IMR-90 (cell line): ENCODE measurements at regions not wholly inside any gene's neighbourhood (a gene's known extent, or its start where the extent isn't known, plus 50 kb on each side); places are given as distances from the start of the nearest gene placed in this dataset.

ENCODE experiments used
- ATAC-seq: fragments of 200-7000 bp; cut with Tn5 transposase; 2 replicates; pipeline ENCODE4 v1.9.1; 2020; ENCODE audit warnings: low read depth, mild to moderate bottlenecking, moderate library complexity
- BruUV-seq: library from RNA; stranded (reverse); fragments of 400-500 nt; replicated peaks from 2 replicates; lab custom pipeline; 2021; lab: Mats Ljungman, UMichigan
- CTCF ChIA-PET: fragments of 300-600 bp; formaldehyde crosslinking; extraction: SDS; loops from one replicate; lab custom pipeline; 2021; ENCODE audit warnings: antibody characterized with exemption; lab: Yijun Ruan, JAX
- POLR2A ChIA-PET: fragments of 300-600 bp; sonication (Branson Sonifier 250); formaldehyde crosslinking; loops from one replicate; lab custom pipeline; 2022; ENCODE audit warnings: antibody characterized with exemption; ENCODE audit not compliant: unreplicated experiment; lab: Charles Lee
- DNase-seq: peaks from one replicate; pipeline ENCODE4 v3.0.0; 2013
- H2AFZ ChIP-seq: replicated peaks from 2 replicates; pipeline ENCODE3; 2013; ENCODE audit warnings: low read length, mild to moderate bottlenecking; ENCODE audit not compliant: poor library complexity
- H2AK5ac ChIP-seq: 2 replicates; pipeline ENCODE4 v1.6.1; 2013; ENCODE audit warnings: low read depth, low read length, inconsistent platforms
- H2AK9ac ChIP-seq: replicated peaks from 2 replicates; pipeline ENCODE3; 2013; ENCODE audit warnings: mild to moderate bottlenecking, low read depth, low read length, moderate library complexity; ENCODE audit not compliant: poor library complexity
- H2BK120ac ChIP-seq: 2 replicates; pipeline ENCODE4 v1.6.1; 2013; ENCODE audit warnings: low read depth, low read length, inconsistent platforms
- H2BK15ac ChIP-seq: 3 replicates; pipeline ENCODE4 v1.6.1; 2013; ENCODE audit warnings: low read depth, low read length, inconsistent platforms
- H2BK20ac ChIP-seq: 2 replicates; pipeline ENCODE4 v1.6.1; 2013; ENCODE audit warnings: low read depth, mild to moderate bottlenecking, inconsistent platforms, low read length, moderate library complexity
- H2BK5ac ChIP-seq: 2 replicates; pipeline ENCODE4 v1.6.1; 2013; ENCODE audit warnings: mild to moderate bottlenecking, low read depth, low read length, inconsistent platforms; ENCODE audit not compliant: poor library complexity, severe bottlenecking
- H3K14ac ChIP-seq: replicated peaks from 2 replicates; pipeline ENCODE4 v1.6.1; 2013; ENCODE audit warnings: low read depth, low read length, inconsistent platforms
- H3K18ac ChIP-seq: 2 replicates; pipeline ENCODE4 v1.6.1; 2013; ENCODE audit warnings: low read depth, low read length, control low read depth
- H3K23ac ChIP-seq: 2 replicates; pipeline ENCODE4 v1.6.1; 2013; ENCODE audit warnings: low read depth, low read length, inconsistent platforms
- H3K27ac ChIP-seq: 2 replicates; pipeline ENCODE4 v1.5.1; 2013; ENCODE audit warnings: mild to moderate bottlenecking, control low read depth, low read length; ENCODE audit not compliant: insufficient read depth
- H3K27me3 ChIP-seq: 2 replicates; pipeline ENCODE4 v1.6.1; 2013; ENCODE audit warnings: low read length; ENCODE audit not compliant: control insufficient read depth, insufficient read depth
- H3K36me3 ChIP-seq: 2 replicates; pipeline ENCODE4 v1.6.1; 2013; ENCODE audit warnings: low read length, mixed read lengths; ENCODE audit not compliant: control insufficient read depth, insufficient read depth
- H3K4ac ChIP-seq: 2 replicates; pipeline ENCODE4 v1.6.1; 2013; ENCODE audit warnings: low read depth, low read length, inconsistent platforms
- H3K4me1 ChIP-seq: 2 replicates; pipeline ENCODE4 v1.6.1; 2013; ENCODE audit warnings: low read length, mixed read lengths; ENCODE audit not compliant: control insufficient read depth, insufficient read depth
- H3K4me2 ChIP-seq: 2 replicates; pipeline ENCODE4 v1.6.1; 2013; ENCODE audit warnings: low read depth, mild to moderate bottlenecking, control low read depth, low read length, moderate library complexity
- H3K4me3 ChIP-seq: 2 replicates; pipeline ENCODE4 v1.5.1; 2013; ENCODE audit warnings: low read depth, mild to moderate bottlenecking, control low read depth, low read length, moderate library complexity; ENCODE audit not compliant: insufficient read depth
- H3K56ac ChIP-seq: 2 replicates; pipeline ENCODE4 v1.6.1; 2013; ENCODE audit warnings: low read length, inconsistent platforms; ENCODE audit not compliant: insufficient read depth; ENCODE audit errors: extremely low read depth
- H3K79me1 ChIP-seq, 2 experiments: 2 replicates each; pipeline ENCODE4 v1.6.1; 2013; ENCODE audit warnings: low read length in 2 of 2, inconsistent platforms in 1 of 2, low read depth in 1 of 2
- H3K9ac ChIP-seq: 2 replicates; pipeline ENCODE4 v1.6.1; 2013; ENCODE audit warnings: low read depth, low read length, control low read depth
- H3K9me1 ChIP-seq: 2 replicates; pipeline ENCODE4 v1.6.1; 2013; ENCODE audit warnings: low read length, inconsistent platforms; ENCODE audit not compliant: insufficient read depth
- H3K9me3 ChIP-seq: 2 replicates; pipeline ENCODE4 v1.6.1; 2013; ENCODE audit warnings: low read length; ENCODE audit not compliant: control insufficient read depth, insufficient read depth
- H4K20me1 ChIP-seq: 2 replicates; pipeline ENCODE4 v1.6.1; 2013; ENCODE audit warnings: low read length, inconsistent platforms; ENCODE audit not compliant: insufficient read depth
- H4K5ac ChIP-seq: 2 replicates; pipeline ENCODE4 v1.6.1; 2013; ENCODE audit warnings: mild to moderate bottlenecking, low read depth, low read length, control low read depth
- H4K8ac ChIP-seq, 2 experiments: 2 replicates each; pipeline ENCODE4 v1.6.1; 2013; ENCODE audit warnings: low read depth in 2 of 2, low read length in 2 of 2, control low read depth in 1 of 2, inconsistent platforms in 1 of 2
- H4K91ac ChIP-seq: 2 replicates; pipeline ENCODE4 v1.6.1; 2013; ENCODE audit warnings: low read depth, low read length, inconsistent platforms; ENCODE audit not compliant: insufficient read depth
- CEBPB ChIP-seq: IDR thresholded peaks from 2 replicates; pipeline ENCODE4 v1.6.1; 2012; ENCODE audit warnings: low read depth, low read length, improper control_type of control experiment
- MAZ ChIP-seq: IDR thresholded peaks from 2 replicates; pipeline ENCODE4 v1.6.1; 2012; ENCODE audit warnings: low read depth, mild to moderate bottlenecking, low read length, improper control_type of control experiment, moderate library complexity, borderline replicate concordance
- MXI1 ChIP-seq: IDR thresholded peaks from 2 replicates; pipeline ENCODE4 v1.6.1; 2012; ENCODE audit warnings: low read depth, mild to moderate bottlenecking, low read length, moderate library complexity, borderline replicate concordance
- NFE2L2 ChIP-seq: fragments of 150-350 bp; IDR thresholded peaks from 2 replicates; pipeline ENCODE4 v1.6.1; 2016; ENCODE audit warnings: low read depth, mild to moderate bottlenecking, low read length
- RCOR1 ChIP-seq: IDR thresholded peaks from 2 replicates; pipeline ENCODE4 v1.6.1; 2012; ENCODE audit warnings: mild to moderate bottlenecking, low read length, improper control_type of control experiment; ENCODE audit not compliant: insufficient replicate concordance
- SMC3 ChIP-seq: fragments of 150-350 bp; IDR thresholded peaks from 2 replicates; pipeline ENCODE4 v1.6.1; 2016; ENCODE audit warnings: low read depth, mild to moderate bottlenecking, antibody characterized with exemption, low read length, moderate library complexity
- WGBS, 2 experiments: methylation state at CpG; one replicate each; pipeline versions ENCODE4 v1.1.5 to v1.1.7; 2013; ENCODE audit warnings: missing lambda C conversion rate in 2 of 2; ENCODE audit not compliant: insufficient read length in 1 of 2; ENCODE audit errors: extremely low coverage in 2 of 2; 5-methylcytosine and 5-hydroxymethylcytosine counted together
- dilution Hi-C: fragments of 300-500 bp; cut with HindIII; formaldehyde crosslinking; loops from one replicate; pipeline ENCODE4 v1.14.3; 2018; ENCODE audit warnings: low sequenced_read_pairs; ENCODE audit not compliant: unreplicated experiment
- in situ Hi-C: fragments of 300-500 bp; cut with MboI; formaldehyde crosslinking; loops from 3 replicates; pipeline ENCODE4 v1.14.3; 2019; ENCODE audit warnings: low sequenced_read_pairs, inconsistent platforms, mixed read lengths
- intact Hi-C: fragments of 100-400 bp; cut with micrococcal nuclease; formaldehyde crosslinking; loops from 2 replicates; pipeline ENCODE4 v1.10.0; 2022
- TF ChIP-seq, protein P1 (sequence below): fragments of 150-350 bp; IDR thresholded peaks from 2 replicates; pipeline ENCODE4 v1.6.1; 2017; ENCODE audit warnings: mild to moderate bottlenecking, antibody characterized with exemption, low read length, low read depth
- TF ChIP-seq, protein P2 (sequence below): fragments of 150-350 bp; IDR thresholded peaks from 2 replicates; pipeline ENCODE4 v1.6.1; 2016; ENCODE audit warnings: low read depth, mild to moderate bottlenecking, low read length, moderate library complexity, borderline replicate concordance

DNA sequence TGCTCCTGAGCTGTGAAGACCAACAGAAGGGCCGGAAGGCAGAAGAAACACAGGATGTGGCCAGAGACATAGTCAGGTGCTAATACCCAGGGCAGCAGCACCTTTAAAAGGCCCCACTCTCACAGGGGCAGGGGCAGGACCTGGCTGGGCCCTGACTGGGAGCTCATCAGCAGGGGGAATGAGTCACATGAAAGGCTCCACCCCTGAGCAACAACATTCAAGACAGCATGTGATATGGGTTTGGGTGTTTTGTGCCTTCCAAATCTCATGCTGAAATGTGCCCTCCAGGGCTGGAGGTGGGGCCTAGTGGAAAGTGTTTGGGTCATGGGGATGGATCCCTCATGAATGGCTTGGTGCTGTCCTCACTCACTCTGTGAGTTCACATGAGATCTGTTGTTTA lies 181.7 kb downstream of the ERCC6L2 start:
- Histone ChIP-seq H2BK20ac (no peak overlapping the region), H2BK120ac (no peak overlapping the region), H3K56ac (no peak overlapping the region), H2AFZ (no peak overlapping the region), H2AK5ac (no peak overlapping the region), H3K79me1 (no peaks in the 10 kb centered on the region), H3K9me1 (no peaks in the 10 kb centered on the region; the same call in 1 of the 2 replicates), H4K20me1 (no peaks in the 10 kb centered on the region), H3K18ac (no peak overlapping the region), H3K36me3 (no peaks in the 10 kb centered on the region), H3K14ac (no peak overlapping the region), H2AK9ac (no peak overlapping the region), H4K91ac (no peak overlapping the region), H3K4me2 (no peak overlapping the region), H2BK5ac (no peak overlapping the region), H3K9me3 (peaks cover 4% of the 10 kb centered on the region; the same call in 1 of the 2 replicates), H3K23ac (no peak overlapping the region), H3K27me3 (peaks cover 22% of the 10 kb centered on the region), H3K9ac (no peak overlapping the region), H3K4me1 (peaks cover 2% of the 10 kb centered on the region; the same call in 1 of the 2 replicates), H4K5ac (no peak overlapping the region), H3K27ac (no peak overlapping the region), H4K8ac (no peak overlapping the region), H3K4ac (no peak overlapping the region), H3K4me3 (no peak overlapping the region), H2BK15ac (no peak overlapping the region)
- intact Hi-C loops, result no loop called here
- DNase-seq (no peak), ATAC-seq (no peak; the same call in 1 of the 2 replicates)
- TF ChIP-seq, protein P1, sequence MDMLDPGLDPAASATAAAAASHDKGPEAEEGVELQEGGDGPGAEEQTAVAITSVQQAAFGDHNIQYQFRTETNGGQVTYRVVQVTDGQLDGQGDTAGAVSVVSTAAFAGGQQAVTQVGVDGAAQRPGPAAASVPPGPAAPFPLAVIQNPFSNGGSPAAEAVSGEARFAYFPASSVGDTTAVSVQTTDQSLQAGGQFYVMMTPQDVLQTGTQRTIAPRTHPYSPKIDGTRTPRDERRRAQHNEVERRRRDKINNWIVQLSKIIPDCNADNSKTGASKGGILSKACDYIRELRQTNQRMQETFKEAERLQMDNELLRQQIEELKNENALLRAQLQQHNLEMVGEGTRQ, result no peak
- no peak for TF ChIP-seq SMC3
- no peak for TF ChIP-seq MXI1
- no peak for TF ChIP-seq MAZ
- no peak for TF ChIP-seq CEBPB
- no peak for TF ChIP-seq NFE2L2
- TF ChIP-seq RCOR1, result no peak
- TF ChIP-seq, protein P2, sequence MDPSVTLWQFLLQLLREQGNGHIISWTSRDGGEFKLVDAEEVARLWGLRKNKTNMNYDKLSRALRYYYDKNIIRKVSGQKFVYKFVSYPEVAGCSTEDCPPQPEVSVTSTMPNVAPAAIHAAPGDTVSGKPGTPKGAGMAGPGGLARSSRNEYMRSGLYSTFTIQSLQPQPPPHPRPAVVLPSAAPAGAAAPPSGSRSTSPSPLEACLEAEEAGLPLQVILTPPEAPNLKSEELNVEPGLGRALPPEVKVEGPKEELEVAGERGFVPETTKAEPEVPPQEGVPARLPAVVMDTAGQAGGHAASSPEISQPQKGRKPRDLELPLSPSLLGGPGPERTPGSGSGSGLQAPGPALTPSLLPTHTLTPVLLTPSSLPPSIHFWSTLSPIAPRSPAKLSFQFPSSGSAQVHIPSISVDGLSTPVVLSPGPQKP, result no peak
- dilution Hi-C loops, result no loop called here
- in situ Hi-C loops, result no loop called here
- POLR2A ChIA-PET, result no interaction called here
- WGBS, 2 experiments, result no CpG with 5 or more reads among the region's 1 CpG
- CTCF ChIA-PET, result no interaction called here
- BruUV-seq, result no TSS peak
